ENCODE measurements at regions not wholly inside any gene's neighbourhood (a gene's known extent, or its start where the extent isn't known, plus 50 kb on each side); places are given as distances from the start of the nearest gene placed in this dataset.

- DNase-seq = peak in 1 of 5 donors; percentile 32
- no peak for TF ChIP-seq POLR2A (IDR thresholded peaks at IDR 0.05)
- Histone ChIP-seq H3K9me3 (no peaks in the 10 kb centered on the region), H3K27ac (no peak overlapping the region), H3K36me3 (no peaks in the 10 kb centered on the region), H3K4me3 (no peak overlapping the region), H3K27me3 (no peaks in the 10 kb centered on the region), H3K4me1 (ENCODE audit: insufficient read depth) (peaks cover 11% of the 10 kb centered on the region)
- intact Hi-C loops (cut with DNase I) = no loop called here
- WGBS, 3 donors = 87 to 90% (median 88%) methylated on average over 11 of the region's 11 CpGs
Measured at GRCh38 chr4:8526363-8526855, 53.8 kb upstream of the GPR78 start.

- no peak overlapping the region for H3K27ac ChIP-seq
- DNase-seq = no peak
- no peaks in the 10 kb centered on the region for H3K36me3 ChIP-seq
- no peaks in the 10 kb centered on the region for H3K27me3 ChIP-seq
- no peak for TF ChIP-seq EP300 (IDR thresholded peaks at IDR 0.05)
- TF ChIP-seq POLR2A (IDR thresholded peaks at IDR 0.05) = no peak
- TF ChIP-seq CTCF (IDR thresholded peaks at IDR 0.05) = no peak
- H3K9me3 ChIP-seq = no peaks in the 10 kb centered on the region
- 66 to 78% (median 76%) methylated on average over 1 of the region's 1 CpG for WGBS, 3 donors
- intact Hi-C loops (cut with DNase I) = no loop called here
- peaks cover 11% of the 10 kb centered on the region for H3K4me1 ChIP-seq (ENCODE audit: insufficient read depth)
- H3K4me3 ChIP-seq = no peak overlapping the region
Measured at GRCh38 chr4:8528713-8529112, 51.5 kb upstream of the GPR78 start.
